H9 (cell line): ENCODE measurements at regions not wholly inside any gene's neighbourhood (a gene's known extent, or its start where the extent isn't known, plus 50 kb on each side); places are given as distances from the start of the nearest gene placed in this dataset.

Source experiments
- DNase-seq: peaks from one replicate; pipeline ENCODE4 v3.0.0-alpha.2; 2017
- H2AFZ ChIP-seq: one replicate; pipeline ENCODE4 v1.6.1; 2013; ENCODE audit warnings: mild to moderate bottlenecking, low read length, control low read depth, moderate library complexity
- H2AK5ac ChIP-seq: 2 replicates; pipeline ENCODE4 v1.6.1; 2013; ENCODE audit warnings: low read length, control low read depth, mixed read lengths; ENCODE audit not compliant: insufficient read length
- H2BK120ac ChIP-seq: one replicate; pipeline ENCODE4 v1.6.1; 2013; ENCODE audit warnings: low read depth, mild to moderate bottlenecking, low read length, control low read depth, inconsistent platforms; ENCODE audit not compliant: poor library complexity, severe bottlenecking
- H2BK12ac ChIP-seq: 2 replicates; pipeline ENCODE4 v1.6.1; 2013; ENCODE audit warnings: low read length, control low read depth, mixed read lengths, low read depth; ENCODE audit not compliant: insufficient read length
- H2BK15ac ChIP-seq: 2 replicates; pipeline ENCODE4 v1.6.1; 2013; ENCODE audit warnings: low read depth, low read length, control low read depth
- H2BK20ac ChIP-seq: one replicate; pipeline ENCODE4 v1.6.1; 2013; ENCODE audit warnings: low read depth, mild to moderate bottlenecking, low read length, control low read depth, inconsistent platforms; ENCODE audit not compliant: poor library complexity, severe bottlenecking
- H2BK5ac ChIP-seq: 2 replicates; pipeline ENCODE4 v1.6.1; 2013; ENCODE audit warnings: low read length, control low read depth, mixed read lengths; ENCODE audit not compliant: insufficient read length
- H3K14ac ChIP-seq: 2 replicates; pipeline ENCODE4 v1.6.1; 2013; ENCODE audit warnings: low read length, control low read depth; ENCODE audit not compliant: insufficient read depth
- H3K18ac ChIP-seq: 2 replicates; pipeline ENCODE4 v1.6.1; 2013; ENCODE audit warnings: low read depth, mild to moderate bottlenecking, mixed read lengths, low read length, control low read depth; ENCODE audit not compliant: insufficient read length
- H3K23ac ChIP-seq: 2 replicates; pipeline ENCODE4 v1.6.1; 2013; ENCODE audit warnings: low read length, control low read depth, mixed read lengths, low read depth; ENCODE audit not compliant: insufficient read length
- H3K23me2 ChIP-seq: 2 replicates; pipeline ENCODE4 v1.6.1; 2013; ENCODE audit warnings: low read depth, mild to moderate bottlenecking, mixed read lengths, low read length, control low read depth; ENCODE audit not compliant: insufficient read length, poor library complexity, severe bottlenecking
- H3K27ac ChIP-seq: 2 replicates; pipeline ENCODE4 v1.5.1; 2013; ENCODE audit warnings: low read length, control low read depth, mixed read lengths, low read depth; ENCODE audit not compliant: insufficient read length
- H3K27me3 ChIP-seq: 2 replicates; pipeline ENCODE4 v1.6.1; 2013; ENCODE audit warnings: low read length, control low read depth, inconsistent platforms; ENCODE audit not compliant: insufficient read depth
- H3K4ac ChIP-seq: 2 replicates; pipeline ENCODE4 v1.6.1; 2013; ENCODE audit warnings: low read depth, mild to moderate bottlenecking, control low read depth, inconsistent platforms, low read length, moderate library complexity
- H3K4me1 ChIP-seq: 2 replicates; pipeline ENCODE4 v1.6.1; 2013; ENCODE audit warnings: low read length, control low read depth, inconsistent platforms; ENCODE audit not compliant: insufficient read depth
- H3K4me2 ChIP-seq: 2 replicates; pipeline ENCODE4 v1.6.1; 2013; ENCODE audit warnings: low read length, control low read depth, mixed read lengths; ENCODE audit not compliant: insufficient read length, insufficient read depth
- H3K56ac ChIP-seq: 2 replicates; pipeline ENCODE4 v1.6.1; 2013; ENCODE audit warnings: low read depth, mild to moderate bottlenecking, mixed read lengths, low read length, control low read depth; ENCODE audit not compliant: insufficient read length
- H3K79me1 ChIP-seq: 2 replicates; pipeline ENCODE4 v1.6.1; 2013; ENCODE audit warnings: low read depth, mild to moderate bottlenecking, moderate library complexity, low read length, control low read depth, inconsistent platforms; ENCODE audit not compliant: insufficient read depth, poor library complexity, severe bottlenecking
- H3K79me2 ChIP-seq: 2 replicates; pipeline ENCODE4 v1.6.1; 2013; ENCODE audit warnings: low read length, control low read depth, inconsistent platforms; ENCODE audit not compliant: insufficient read depth
- H3K9ac ChIP-seq: 2 replicates; pipeline ENCODE4 v1.6.1; 2013; ENCODE audit warnings: low read length, control low read depth, mixed read lengths; ENCODE audit not compliant: insufficient read length; ENCODE audit errors: extremely low read depth
- H3K9me3 ChIP-seq: one replicate; pipeline ENCODE4 v1.6.1; 2013; ENCODE audit warnings: low read depth, low read length, inconsistent platforms; ENCODE audit not compliant: control insufficient read depth
- H3T11ph ChIP-seq: one replicate; pipeline ENCODE4 v1.6.1; 2013; ENCODE audit warnings: mild to moderate bottlenecking, low read length, control low read depth, inconsistent platforms
- H4K20me1 ChIP-seq: one replicate; pipeline ENCODE4 v1.6.1; 2013; ENCODE audit not compliant: control insufficient read depth, insufficient read length, insufficient read depth
- H4K5ac ChIP-seq: 2 replicates; pipeline ENCODE4 v1.6.1; 2013; ENCODE audit warnings: low read depth, mild to moderate bottlenecking, mixed read lengths, low read length, control low read depth; ENCODE audit not compliant: insufficient read length
- H4K8ac ChIP-seq: replicated peaks from 2 replicates; pipeline ENCODE4 v1.6.1; 2013; ENCODE audit warnings: low read length, control low read depth, mixed read lengths, low read depth; ENCODE audit not compliant: insufficient read length
- H4K91ac ChIP-seq: 2 replicates; pipeline ENCODE4 v1.6.1; 2013; ENCODE audit warnings: low read depth, mild to moderate bottlenecking, moderate library complexity, mixed read lengths, low read length, control low read depth; ENCODE audit not compliant: insufficient read length
- H3K27ac Mint-ChIP-seq, 3 experiments: 2 replicates in 2 of 3; 3 replicates in 1 of 3; pipeline ENCODE4 v1.8.0; 2020 to 2021; ENCODE audit warnings: mixed read lengths in 3 of 3, mild to moderate bottlenecking in 1 of 3, moderate library complexity in 1 of 3
- H3K27me3 Mint-ChIP-seq: 2 replicates; pipeline ENCODE4 v1.8.0; 2021; ENCODE audit warnings: low read depth, mild to moderate bottlenecking, moderate library complexity, mixed read lengths
- H3K36me3 Mint-ChIP-seq, 3 experiments: 2 replicates in 2 of 3; 3 replicates in 1 of 3; pipeline ENCODE4 v1.8.0; 2020 to 2021; ENCODE audit warnings: low read depth in 3 of 3, mixed read lengths in 3 of 3; ENCODE audit not compliant: insufficient read depth in 1 of 3
- H3K4me1 Mint-ChIP-seq, 2 experiments: 2 replicates each; pipeline ENCODE4 v1.8.0; 2020; ENCODE audit warnings: mixed read lengths in 2 of 2
- H3K4me3 Mint-ChIP-seq, 2 experiments: 2 replicates in 1 of 2; 3 replicates in 1 of 2; pipeline ENCODE4 v1.8.0; 2020 to 2021; ENCODE audit warnings: mild to moderate bottlenecking in 2 of 2, mixed read lengths in 2 of 2, moderate library complexity in 1 of 2
- H3K9me3 Mint-ChIP-seq, 2 experiments: 2 replicates in 1 of 2; 3 replicates in 1 of 2; pipeline ENCODE4 v1.8.0; 2020; ENCODE audit warnings: mild to moderate bottlenecking in 2 of 2, mixed read lengths in 2 of 2, moderate library complexity in 1 of 2
- WGBS: extraction: QIAGEN DNeasy Blood & Tissue Kit; methylation state at CpG from one replicate; pipeline ENCODE4 v1.1.7; 2013; ENCODE audit warnings: missing lambda C conversion rate, low lambda C conversion rate, mixed read lengths; ENCODE audit not compliant: insufficient read length; ENCODE audit errors: extremely low coverage; 5-methylcytosine and 5-hydroxymethylcytosine counted together
- TF ChIP-seq, protein P1 (sequence below): fragments of 200-600 bp; sonication (generic); conservative IDR thresholded peaks from 3 replicates; pipeline ENCODE4 v1.8.0; 2021; ENCODE audit warnings: antibody characterized with exemption, mild to moderate bottlenecking

GRCh38 chr3:75327453-75327852, 336.7 kb upstream of the FRG2C start:
- H2BK12ac ChIP-seq: no peak overlapping the region
- H4K5ac ChIP-seq: no peak overlapping the region
- H2BK15ac ChIP-seq: no peak overlapping the region
- no peak overlapping the region for H3K9ac ChIP-seq
- H3K23me2 ChIP-seq: no peaks in the 10 kb centered on the region
- no peaks in the 10 kb centered on the region for H3K4me1 ChIP-seq
- no peak overlapping the region for H3K4me3 Mint-ChIP-seq
- H3K4me2 ChIP-seq: no peak overlapping the region
- H2AK5ac ChIP-seq: no peak overlapping the region
- H2BK20ac ChIP-seq: no peak overlapping the region
- no peak overlapping the region for H2AFZ ChIP-seq
- no peak for DNase-seq
- WGBS: no CpG with 5 or more reads among the region's 9 CpGs
- peaks cover 6% of the 10 kb centered on the region for H3K27me3 Mint-ChIP-seq
- no peak overlapping the region for H2BK120ac ChIP-seq
- no peak overlapping the region for H4K8ac ChIP-seq
- H3K79me1 ChIP-seq: no peaks in the 10 kb centered on the region
- H3K27me3 ChIP-seq: no peaks in the 10 kb centered on the region
- H3K27ac Mint-ChIP-seq: no peak overlapping the region; a peak in 1 of 7 replicates
- TF ChIP-seq, protein P1, sequence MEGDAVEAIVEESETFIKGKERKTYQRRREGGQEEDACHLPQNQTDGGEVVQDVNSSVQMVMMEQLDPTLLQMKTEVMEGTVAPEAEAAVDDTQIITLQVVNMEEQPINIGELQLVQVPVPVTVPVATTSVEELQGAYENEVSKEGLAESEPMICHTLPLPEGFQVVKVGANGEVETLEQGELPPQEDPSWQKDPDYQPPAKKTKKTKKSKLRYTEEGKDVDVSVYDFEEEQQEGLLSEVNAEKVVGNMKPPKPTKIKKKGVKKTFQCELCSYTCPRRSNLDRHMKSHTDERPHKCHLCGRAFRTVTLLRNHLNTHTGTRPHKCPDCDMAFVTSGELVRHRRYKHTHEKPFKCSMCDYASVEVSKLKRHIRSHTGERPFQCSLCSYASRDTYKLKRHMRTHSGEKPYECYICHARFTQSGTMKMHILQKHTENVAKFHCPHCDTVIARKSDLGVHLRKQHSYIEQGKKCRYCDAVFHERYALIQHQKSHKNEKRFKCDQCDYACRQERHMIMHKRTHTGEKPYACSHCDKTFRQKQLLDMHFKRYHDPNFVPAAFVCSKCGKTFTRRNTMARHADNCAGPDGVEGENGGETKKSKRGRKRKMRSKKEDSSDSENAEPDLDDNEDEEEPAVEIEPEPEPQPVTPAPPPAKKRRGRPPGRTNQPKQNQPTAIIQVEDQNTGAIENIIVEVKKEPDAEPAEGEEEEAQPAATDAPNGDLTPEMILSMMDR: no peak
- peaks cover 0 to 2% of the 10 kb centered on the region in 2 experiments; a peak in 1 of 5 replicates for H3K9me3 Mint-ChIP-seq
- no peaks in the 10 kb centered on the region for H4K20me1 ChIP-seq
- no peaks in the 10 kb centered on the region for H3K36me3 Mint-ChIP-seq
- no peak overlapping the region for H3T11ph ChIP-seq
- H3K56ac ChIP-seq: no peak overlapping the region
- no peak overlapping the region for H2BK5ac ChIP-seq
- H3K14ac ChIP-seq: peak overlapping the region; percentile 75; the same call in 1 of the 2 replicates
- no peaks in the 10 kb centered on the region for H3K9me3 ChIP-seq
- no peak overlapping the region for H3K18ac ChIP-seq
- no peak overlapping the region for H4K91ac ChIP-seq
- no peak overlapping the region for H3K23ac ChIP-seq
- H3K27ac ChIP-seq: no peak overlapping the region
- no peaks in the 10 kb centered on the region for H3K79me2 ChIP-seq
- H3K4ac ChIP-seq: no peak overlapping the region
- H3K4me1 Mint-ChIP-seq: peaks cover 11 to 20% of the 10 kb centered on the region in 2 experiments
